ENCODE measurements at regions not wholly inside any gene's neighbourhood (a gene's known extent, or its start where the extent isn't known, plus 50 kb on each side); places are given as distances from the start of the nearest gene placed in this dataset.
A peak's percentile ranks its signal among the peaks of the same experiment; 100 is the strongest.

GRCh38 chr5:25064306-25064705, 419.5 kb upstream of the CDH10 start:
- peaks cover 5% of the 10 kb centered on the region for H3K9me3 ChIP-seq (replicated peaks)
- no peak overlapping the region for H3K27ac ChIP-seq (replicated peaks)
- intact Hi-C loops (cut with micrococcal nuclease) = no loop called here
- TF ChIP-seq CTCF (IDR thresholded peaks at IDR 0.05; ENCODE audit: borderline replicate concordance) = no peak
- no peaks in the 10 kb centered on the region for H3K4me1 ChIP-seq
- no peak overlapping the region for H3K4me3 ChIP-seq
- no peaks in the 10 kb centered on the region for H3K36me3 ChIP-seq
- H3K27me3 ChIP-seq (ENCODE audit: low read depth) = no peaks in the 10 kb centered on the region
- no peak for DNase-seq

GRCh38 chr5:25060575-25060974, 415.8 kb upstream of the CDH10 start:
- no peaks in the 10 kb centered on the region for H3K9me3 ChIP-seq (replicated peaks)
- H3K36me3 ChIP-seq = no peaks in the 10 kb centered on the region
- H3K4me1 ChIP-seq = no peaks in the 10 kb centered on the region
- TF ChIP-seq CTCF (IDR thresholded peaks at IDR 0.05; ENCODE audit: borderline replicate concordance) = no peak
- intact Hi-C loops (cut with micrococcal nuclease) = no loop called here
- no peak overlapping the region for H3K27ac ChIP-seq (replicated peaks)
- no peaks in the 10 kb centered on the region for H3K27me3 ChIP-seq (ENCODE audit: low read depth)
- DNase-seq = no peak
- no peak overlapping the region for H3K4me3 ChIP-seq

GRCh38 chr5:25056836-25057235, 412.1 kb upstream of the CDH10 start:
- H3K4me1 ChIP-seq = no peaks in the 10 kb centered on the region
- no peak overlapping the region for H3K4me3 ChIP-seq
- intact Hi-C loops (cut with micrococcal nuclease) = no loop called here
- H3K27ac ChIP-seq (replicated peaks) = no peak overlapping the region
- DNase-seq = no peak
- H3K27me3 ChIP-seq (ENCODE audit: low read depth) = no peaks in the 10 kb centered on the region
- H3K36me3 ChIP-seq = no peaks in the 10 kb centered on the region
- TF ChIP-seq CTCF (IDR thresholded peaks at IDR 0.05; ENCODE audit: borderline replicate concordance) = no peak
- peaks cover 7% of the 10 kb centered on the region for H3K9me3 ChIP-seq (replicated peaks)

- Histone ChIP-seq H3K4me3 (no peak overlapping the region), H3K36me3 (no peaks in the 10 kb centered on the region), H3K27me3 (ENCODE audit: low read depth) (no peaks in the 10 kb centered on the region), H3K27ac (replicated peaks) (no peak overlapping the region), H3K4me1 (no peaks in the 10 kb centered on the region), H3K9me3 (replicated peaks) (peaks cover 9% of the 10 kb centered on the region)
- no peak for TF ChIP-seq CTCF (IDR thresholded peaks at IDR 0.05; ENCODE audit: borderline replicate concordance)
- DNase-seq = no peak
- intact Hi-C loops (cut with micrococcal nuclease) = no loop called here
These were observed 388.9 kb upstream of the CDH10 start for GRCh38 chr5:25033658-25034057.

- H3K9me3 ChIP-seq (replicated peaks) = peaks cover 4% of the 10 kb centered on the region
- no peaks in the 10 kb centered on the region for H3K4me1 ChIP-seq
- no peak overlapping the region for H3K27ac ChIP-seq (replicated peaks)
- DNase-seq = peak; percentile 13
- intact Hi-C loops (cut with micrococcal nuclease) = no loop called here
- TF ChIP-seq CTCF (IDR thresholded peaks at IDR 0.05; ENCODE audit: borderline replicate concordance) = no peak
- no peaks in the 10 kb centered on the region for H3K27me3 ChIP-seq (ENCODE audit: low read depth)
- no peak overlapping the region for H3K4me3 ChIP-seq
- H3K36me3 ChIP-seq = no peaks in the 10 kb centered on the region
These were observed 384.2 kb upstream of the CDH10 start for GRCh38 chr5:25029004-25029403.

GRCh38 chr5:25027526-25027925, 382.7 kb upstream of the CDH10 start:
- peaks cover 4% of the 10 kb centered on the region for H3K9me3 ChIP-seq (replicated peaks)
- H3K4me1 ChIP-seq = no peaks in the 10 kb centered on the region
- TF ChIP-seq CTCF (IDR thresholded peaks at IDR 0.05; ENCODE audit: borderline replicate concordance) = no peak
- DNase-seq = no peak
- intact Hi-C loops (cut with micrococcal nuclease) = no loop called here
- no peak overlapping the region for H3K4me3 ChIP-seq
- H3K27me3 ChIP-seq (ENCODE audit: low read depth) = no peaks in the 10 kb centered on the region
- H3K27ac ChIP-seq (replicated peaks) = no peak overlapping the region
- H3K36me3 ChIP-seq = no peaks in the 10 kb centered on the region

Measured in left ventricle myocardium inferior (tissue), 1 donor.